ENCODE measurements at regions not wholly inside any gene's neighbourhood (a gene's known extent, or its start where the extent isn't known, plus 50 kb on each side); places are given as distances from the start of the nearest gene placed in this dataset.
"Not testable (repeated sequence)": the region's sequence is repeated elsewhere in the genome, so short reads cannot be mapped to it uniquely, and the experiment has no call there.

DNA sequence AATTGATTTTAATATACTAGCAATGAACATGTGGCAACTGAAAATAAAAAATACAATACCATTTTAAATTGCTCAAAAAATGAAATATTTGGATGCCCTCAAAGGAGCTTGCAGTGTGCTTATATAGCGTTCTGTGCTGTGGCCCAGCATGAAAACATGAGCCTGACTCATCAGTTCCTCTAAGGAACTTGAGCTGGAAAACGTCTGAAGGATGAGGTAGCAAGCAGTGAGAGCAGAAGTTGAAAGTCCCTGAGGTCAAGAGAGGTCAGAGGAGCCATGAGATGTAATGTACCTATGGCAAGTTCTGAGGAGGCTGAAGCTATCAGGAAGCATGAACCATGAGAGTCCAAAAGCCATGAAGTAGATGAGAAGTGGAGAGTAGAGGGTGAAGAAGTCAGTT, 59.7 kb downstream of the HMGB3 start:
- no peak for DNase-seq

- not testable (repeated sequence) for DNase-seq
These were observed 83.2 kb downstream of the HMGB3 start for GRCh38 chrX:151066373-151066772.

- DNase-seq: no peak
These were observed 90.6 kb downstream of the HMGB3 start for GRCh38 chrX:151073767-151074166.

GRCh38 chrX:151081016-151081415, 95.4 kb upstream of the GPR50 start:
- DNase-seq: no peak

GRCh38 chrX:151082077-151082948, 94.1 kb upstream of the GPR50 start:
- DNase-seq: peak; percentile 81

- no peak for DNase-seq
These were observed 91.9 kb upstream of the GPR50 start for GRCh38 chrX:151084454-151084853.

- no peak for DNase-seq
These were observed 91.2 kb upstream of the GPR50 start for GRCh38 chrX:151085207-151085606.

- DNase-seq: no peak
These were observed 88.2 kb upstream of the GPR50 start for GRCh38 chrX:151088221-151088620.

GRCh38 chrX:151099001-151099400, 77.4 kb upstream of the GPR50 start:
- DNase-seq: no peak

DNA sequence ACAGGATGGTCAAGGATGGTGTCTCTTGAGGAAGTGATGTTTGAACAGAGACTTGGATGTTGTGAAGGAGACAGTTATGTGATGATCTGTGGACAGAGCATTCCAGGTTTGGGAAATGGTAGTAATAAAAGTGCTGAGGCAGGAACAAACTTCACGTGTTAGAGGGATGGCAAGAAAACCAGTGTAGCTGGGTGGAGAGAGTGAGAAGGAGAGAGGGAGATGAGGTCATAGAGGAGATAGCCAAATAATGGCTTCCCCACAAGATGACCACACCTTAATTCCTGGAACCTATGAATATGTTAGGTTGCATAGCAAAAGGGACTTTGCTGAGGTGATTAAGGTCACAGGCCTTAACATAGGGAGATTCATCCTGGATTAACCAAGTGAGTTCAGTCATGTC, 75.6 kb upstream of the GPR50 start:
- no peak for DNase-seq

GRCh38 chrX:151113200-151113599, 63.2 kb upstream of the GPR50 start:
- DNase-seq: not testable (repeated sequence)
